ENCODE measurements at regions not wholly inside any gene's neighbourhood (a gene's known extent, or its start where the extent isn't known, plus 50 kb on each side); places are given as distances from the start of the nearest gene placed in this dataset.

DNA sequence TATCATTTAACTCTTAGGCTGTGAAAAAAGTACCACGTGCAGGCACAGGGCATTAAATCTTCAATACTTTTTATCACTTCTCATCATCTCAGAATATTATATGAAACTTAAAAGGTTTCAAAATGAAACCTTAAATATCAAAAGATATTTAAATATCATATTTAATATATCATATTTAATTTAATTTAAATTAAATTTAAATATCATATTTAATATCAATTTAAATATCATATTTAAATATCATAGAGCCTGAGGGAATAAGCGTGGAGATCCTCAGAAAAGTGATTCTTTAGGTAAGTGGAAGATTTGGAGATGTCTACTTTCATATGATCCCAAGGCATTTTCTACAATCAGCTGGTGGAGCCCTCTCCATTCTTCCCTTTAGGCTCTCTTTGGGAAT lies 716.6 kb downstream of the OTOL1 start:
- DNase-seq: no peak

DNA sequence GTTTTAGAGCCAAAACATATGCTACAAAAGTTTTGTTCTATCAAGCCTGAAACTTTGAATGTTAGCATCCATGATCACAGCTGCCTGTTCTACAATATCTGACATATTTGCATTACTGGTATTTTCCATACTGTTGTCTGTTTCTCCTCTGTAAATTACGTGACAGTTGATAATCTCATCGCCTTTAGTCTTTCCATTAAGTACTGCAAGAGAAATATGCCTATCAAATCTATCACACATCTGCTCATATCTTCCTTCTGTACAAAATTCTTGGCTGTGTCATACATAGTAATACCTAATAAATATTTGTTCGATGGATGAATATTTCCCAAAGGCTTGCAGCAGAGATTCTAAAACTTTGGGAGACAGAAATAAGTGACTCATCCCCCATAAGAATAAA lies 717.3 kb downstream of the OTOL1 start:
- DNase-seq: no peak

DNA sequence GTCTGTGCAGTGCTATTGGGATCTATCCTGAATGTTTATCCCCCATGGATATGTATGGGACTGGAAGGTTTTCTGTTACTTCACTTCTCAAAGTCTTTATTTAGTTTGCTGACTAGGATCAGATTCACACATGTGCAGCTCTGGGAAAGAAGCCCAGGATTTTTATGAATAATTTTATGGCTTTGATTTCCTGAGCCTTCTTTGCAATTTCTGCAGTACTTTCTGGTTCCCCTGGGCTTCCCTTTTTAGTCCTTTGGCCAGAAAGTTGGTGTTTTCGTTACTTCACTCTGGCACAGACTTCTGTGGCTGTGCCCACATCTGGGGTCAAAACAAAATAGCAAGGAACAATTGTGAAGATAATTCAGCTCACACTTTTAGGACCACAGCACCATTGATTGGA lies 721.0 kb downstream of the OTOL1 start:
- DNase-seq: no peak

DNA sequence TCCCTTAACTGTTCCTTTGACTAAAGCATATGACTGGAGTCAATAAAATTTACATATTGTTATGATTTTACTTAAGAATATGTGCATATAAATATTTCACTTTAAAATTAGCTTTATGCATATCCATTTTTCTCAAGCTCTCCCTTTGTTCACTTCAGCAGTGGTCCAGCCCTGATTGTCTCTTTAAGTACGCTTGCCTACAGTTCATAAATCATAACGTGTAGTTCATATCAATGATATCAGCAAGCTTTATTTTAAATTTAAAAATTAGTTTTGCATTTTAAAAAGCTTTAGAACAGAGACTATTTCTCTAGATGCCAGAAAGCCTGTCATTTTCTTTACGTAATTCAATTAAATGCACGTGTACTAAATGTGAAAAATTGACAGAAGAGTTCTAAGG lies 721.9 kb downstream of the OTOL1 start:
- DNase-seq: no peak

DNA sequence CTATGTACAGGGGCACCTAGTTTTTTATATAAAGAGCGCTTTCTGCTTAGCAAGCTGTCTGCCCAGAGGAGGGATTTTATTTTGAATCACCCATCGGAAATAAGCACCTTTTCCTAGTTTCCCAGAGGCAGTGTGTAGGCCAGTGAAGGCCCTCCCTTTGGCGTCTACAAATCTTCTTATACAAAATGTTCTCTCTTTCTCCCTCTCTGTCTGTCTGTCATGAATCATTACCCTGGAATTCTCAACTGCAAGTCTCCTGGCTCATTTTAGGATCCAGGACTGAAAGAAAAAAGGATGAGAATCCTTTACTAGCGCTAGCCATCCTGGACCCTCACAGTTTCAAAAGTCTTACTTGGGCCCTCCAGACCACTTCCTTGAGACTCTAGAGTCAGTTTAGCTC lies 728.1 kb downstream of the OTOL1 start:
- no peak for DNase-seq

DNA sequence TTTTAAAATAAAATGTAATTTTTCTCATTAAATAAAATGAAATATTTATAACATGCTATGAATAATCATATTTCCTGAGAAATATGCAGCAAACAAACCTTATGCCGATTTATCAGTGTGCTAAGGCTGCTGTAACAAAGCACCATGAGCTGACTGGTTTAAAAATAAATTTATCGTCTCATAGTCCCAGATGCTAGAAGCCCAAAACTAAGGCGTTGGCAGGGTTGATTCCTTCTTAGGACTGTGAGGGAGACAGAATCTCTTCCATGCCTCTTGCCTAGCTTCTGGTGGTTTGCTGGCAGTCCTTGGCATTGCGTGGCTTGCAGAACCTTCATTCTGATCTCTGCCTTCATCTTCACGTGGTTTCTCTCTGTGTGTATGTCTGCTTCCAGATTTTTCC lies 740.3 kb downstream of the OTOL1 start:
- no peak for DNase-seq

DNA sequence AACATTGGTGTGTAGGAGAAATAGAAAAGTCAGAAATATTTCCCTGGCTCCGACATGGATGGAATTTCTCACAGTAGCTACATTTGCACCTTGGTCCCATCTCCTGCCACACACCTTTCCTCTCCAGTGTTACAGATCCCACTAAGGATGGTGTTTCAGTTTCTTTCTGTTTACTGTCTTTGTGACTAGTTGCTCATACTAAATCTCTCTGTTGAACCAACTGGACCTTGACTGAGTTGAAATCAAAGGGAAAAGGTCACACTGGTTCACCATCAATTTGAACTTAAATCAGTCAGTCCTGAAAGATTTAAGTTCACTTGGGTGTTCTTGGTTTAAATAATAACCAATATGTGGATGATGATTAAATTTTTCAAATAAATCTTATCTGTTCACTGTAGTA lies 754.2 kb downstream of the OTOL1 start:
- DNase-seq: no peak

DNA sequence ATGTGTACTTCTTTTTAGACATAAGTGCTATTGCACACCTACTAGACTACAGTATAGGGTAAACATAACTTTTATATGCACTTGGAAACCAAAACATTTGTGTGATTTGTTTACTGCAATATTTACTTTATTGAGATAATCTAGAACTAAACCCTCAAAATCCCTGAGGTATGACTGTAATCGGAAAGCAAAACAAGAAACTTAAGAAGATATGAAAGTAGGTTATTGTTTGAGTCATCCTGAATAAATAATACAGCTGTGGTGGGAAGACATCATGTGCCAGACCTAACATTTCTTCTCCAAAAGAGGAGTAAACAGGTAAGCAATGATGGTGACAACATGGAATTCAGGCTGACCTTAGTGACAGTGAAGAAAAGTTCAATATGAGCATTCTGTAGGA lies 765.5 kb downstream of the OTOL1 start:
- DNase-seq: no peak

DNA sequence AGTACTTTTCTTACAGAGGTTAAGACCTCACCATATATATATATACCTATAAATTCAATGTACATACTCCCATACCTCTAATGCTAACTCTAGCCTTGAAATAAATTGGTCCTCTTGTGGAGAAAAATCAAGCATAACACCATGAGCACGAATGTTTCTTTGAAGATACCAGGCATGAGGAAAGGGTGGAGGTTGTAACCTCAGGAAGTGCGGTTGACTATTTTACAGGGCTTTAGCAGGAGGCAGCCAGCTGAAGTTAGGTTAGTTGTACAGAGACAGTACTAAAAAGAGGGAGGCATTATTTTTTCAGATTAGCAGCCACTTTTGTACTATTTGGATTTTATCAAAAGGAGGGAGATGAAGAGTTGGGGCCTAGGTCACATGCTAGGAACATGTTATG lies 767.0 kb downstream of the OTOL1 start:
- no peak for DNase-seq

DNA sequence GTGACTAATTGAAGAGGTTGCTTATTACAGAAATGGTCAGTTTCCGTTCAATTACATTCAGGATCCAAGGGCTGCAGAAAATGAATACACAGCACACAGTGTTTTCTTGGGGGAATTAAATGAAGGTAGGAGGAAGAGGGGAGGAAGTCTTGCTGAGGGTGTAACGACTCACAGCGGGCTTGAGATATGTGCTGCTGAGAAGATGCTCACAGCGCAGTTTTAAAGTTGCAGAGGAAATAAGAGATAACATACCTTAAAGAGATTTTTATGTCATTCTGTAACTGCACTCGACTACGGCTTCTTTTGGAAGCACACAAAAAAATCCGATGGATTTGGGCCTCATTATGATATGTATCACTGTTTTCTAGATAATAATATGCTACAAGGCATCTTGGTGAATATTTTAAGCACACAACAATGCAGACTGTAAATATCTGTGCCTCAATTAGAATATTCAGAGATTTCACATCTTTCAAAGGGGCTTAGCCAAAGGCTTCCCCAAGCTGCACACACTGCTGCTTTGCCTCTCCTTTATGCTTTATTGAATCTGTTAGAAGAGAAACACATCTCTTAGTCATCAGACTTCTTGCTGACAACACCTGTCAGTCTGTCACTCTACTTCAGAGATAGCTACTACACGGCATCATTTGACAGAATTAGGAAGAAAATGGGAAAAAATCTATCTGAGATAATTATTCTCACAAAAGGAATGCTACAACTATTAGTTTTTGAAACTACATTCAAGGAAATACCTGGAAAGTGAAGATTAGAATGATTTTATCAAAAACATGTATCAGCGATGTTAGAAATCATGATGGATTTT lies 773.2 kb downstream of the OTOL1 start:
- DNase-seq: no peak

DNA sequence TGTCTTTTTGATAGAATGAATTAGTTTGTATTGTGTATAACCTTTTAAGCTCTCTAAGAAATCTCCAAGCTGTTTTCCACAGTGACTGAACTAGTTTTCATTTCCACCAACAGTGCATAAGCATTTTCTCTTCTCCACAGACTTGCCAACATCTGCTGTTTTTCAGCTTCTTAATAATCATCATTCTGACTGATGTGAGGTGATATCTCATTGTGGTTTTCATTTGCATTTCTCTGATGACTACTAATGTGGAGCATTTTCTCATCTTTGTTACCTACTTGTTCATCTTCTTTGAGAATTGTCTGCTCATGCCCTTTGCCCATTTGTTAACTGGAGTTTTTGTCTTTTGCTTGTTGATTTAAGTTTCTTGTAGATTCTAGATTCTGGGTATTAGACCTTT lies 777.5 kb downstream of the OTOL1 start:
- DNase-seq: no peak

DNA sequence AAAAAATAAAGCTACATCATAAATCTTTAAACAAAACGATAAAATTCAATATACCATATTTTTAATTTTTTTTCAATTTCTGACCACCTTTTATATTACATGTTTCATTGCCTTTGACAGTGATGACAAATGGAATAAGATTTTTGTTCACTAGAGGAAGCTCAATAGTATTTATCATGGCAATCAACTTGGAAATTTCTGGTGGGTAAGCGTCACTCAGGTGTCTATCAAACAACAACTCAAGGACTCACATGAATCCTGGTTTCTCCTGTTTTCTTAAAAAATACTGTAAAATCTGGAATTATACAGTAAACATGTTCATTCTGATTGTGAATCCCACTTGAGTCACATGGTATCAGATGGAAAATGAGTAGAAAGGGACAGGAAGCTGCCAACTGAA lies 782.2 kb downstream of the OTOL1 start:
- DNase-seq: no peak

DNA sequence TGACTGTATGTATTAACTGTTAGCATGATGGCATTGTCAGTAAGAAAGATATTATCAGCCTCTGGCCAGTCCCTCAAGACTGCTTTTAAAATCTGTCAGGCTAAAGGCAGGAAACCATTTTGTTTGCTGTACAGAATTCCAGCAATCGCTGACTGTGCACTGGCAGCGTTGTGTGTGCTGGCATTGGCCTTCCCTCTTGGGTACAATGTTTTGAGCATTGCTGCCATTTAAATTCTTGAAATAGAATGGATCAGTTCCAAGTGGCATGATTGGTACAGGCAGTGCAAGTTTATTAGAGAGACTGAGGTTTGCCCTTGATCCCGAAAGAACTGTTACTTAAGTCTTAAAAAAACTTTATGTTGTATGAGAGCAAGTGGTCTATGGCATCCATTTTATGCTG lies 788.7 kb downstream of the OTOL1 start:
- DNase-seq: no peak

DNA sequence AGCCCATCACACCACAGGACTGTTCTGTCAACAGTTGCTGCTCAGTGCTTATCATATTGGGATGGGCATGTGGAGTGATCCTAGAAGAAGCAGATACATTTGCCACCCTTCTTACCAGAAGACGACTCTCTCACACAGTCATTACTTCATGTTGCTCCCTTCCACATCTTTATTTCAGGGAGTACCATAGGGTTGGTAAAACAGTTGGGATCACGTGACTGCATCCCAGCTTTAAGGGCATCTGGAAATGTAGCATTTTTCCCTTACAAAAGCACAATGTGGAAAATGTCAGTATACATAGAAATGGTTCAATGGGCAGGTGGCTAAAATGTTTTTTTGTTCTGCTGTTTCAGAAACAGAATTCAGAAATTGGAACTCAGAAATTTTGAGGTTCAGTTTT lies 791.0 kb downstream of the OTOL1 start:
- DNase-seq: no peak

DNA sequence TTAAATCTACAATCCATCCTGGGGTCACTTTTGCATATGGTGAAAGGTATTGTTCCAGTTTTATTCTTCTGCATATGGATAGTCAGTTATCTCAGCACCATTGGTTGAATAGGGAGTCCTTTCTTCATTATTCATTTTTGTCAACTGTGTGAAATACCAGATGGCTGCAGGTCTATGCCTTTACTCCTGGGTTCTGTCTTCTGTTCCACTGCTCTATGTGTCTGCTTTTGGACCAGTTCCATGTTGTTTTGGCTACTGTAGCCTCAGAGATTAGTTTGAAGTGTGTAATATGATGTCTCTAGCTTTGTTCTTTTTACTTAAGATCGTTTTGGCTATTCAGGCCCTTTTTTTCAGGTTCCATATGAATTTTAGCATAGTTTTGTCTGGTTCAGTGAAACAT lies 795.8 kb downstream of the OTOL1 start:
- DNase-seq: no peak

DNA sequence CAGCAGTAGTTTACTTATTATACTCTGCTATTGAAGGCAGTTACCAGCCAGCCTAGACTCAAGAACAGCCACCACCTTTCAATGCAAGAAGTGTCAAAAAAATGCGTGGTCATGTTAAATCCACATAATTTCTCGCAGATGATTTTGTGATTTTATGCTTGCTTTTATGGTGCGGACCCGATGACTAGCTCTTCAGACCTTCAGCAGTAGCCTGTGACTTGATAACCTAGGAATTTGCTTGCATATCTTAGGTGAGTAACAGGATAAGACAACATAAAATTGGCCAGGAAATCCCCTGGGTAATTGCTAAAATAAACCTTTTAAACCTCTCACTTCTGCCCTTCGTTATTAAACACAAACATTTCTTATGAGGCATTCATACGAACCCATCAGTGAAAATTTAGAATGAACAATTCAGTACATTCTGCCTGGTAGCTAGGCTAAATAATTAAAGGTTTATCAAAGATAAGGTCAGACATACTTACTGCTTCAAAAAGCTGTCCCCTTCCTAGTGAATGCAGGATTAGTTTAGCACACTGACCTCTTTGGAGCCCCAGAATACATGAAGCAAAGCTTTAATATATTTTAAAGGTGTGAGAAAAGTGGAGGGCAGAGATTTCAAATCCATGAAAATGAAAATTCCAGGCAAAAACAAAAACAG lies 798.8 kb downstream of the OTOL1 start:
- DNase-seq: no peak

DNA sequence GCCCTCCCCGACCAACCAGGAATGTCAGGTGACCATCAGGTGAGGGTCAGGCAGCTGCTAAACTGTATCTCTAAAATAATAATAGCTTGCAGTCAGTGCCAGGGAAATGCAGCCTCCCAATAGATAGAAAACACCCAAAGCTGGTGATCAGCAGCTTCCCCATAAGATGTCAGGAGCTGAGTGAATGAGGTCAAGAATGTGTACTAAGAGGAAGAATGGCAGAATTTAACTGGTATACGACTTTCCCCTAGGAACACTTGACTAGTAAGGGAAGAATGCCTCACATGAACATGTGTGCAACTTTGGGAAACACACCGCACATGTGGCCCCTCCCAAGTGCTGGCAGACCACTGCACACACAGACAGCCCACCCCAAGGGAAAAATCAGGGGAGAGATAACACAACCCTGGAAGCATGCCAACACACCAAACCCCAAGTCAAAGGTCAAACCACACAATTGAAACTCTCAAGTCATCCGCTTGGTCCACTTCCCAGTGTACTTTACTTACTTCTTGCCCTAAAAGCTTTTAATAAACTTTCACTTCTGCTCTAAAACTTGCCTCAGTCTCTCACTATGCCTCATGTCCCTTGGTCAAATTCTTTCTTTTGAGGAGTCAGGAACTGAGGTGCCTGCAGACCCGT lies 806.5 kb downstream of the OTOL1 start:
- DNase-seq: no peak

DNA sequence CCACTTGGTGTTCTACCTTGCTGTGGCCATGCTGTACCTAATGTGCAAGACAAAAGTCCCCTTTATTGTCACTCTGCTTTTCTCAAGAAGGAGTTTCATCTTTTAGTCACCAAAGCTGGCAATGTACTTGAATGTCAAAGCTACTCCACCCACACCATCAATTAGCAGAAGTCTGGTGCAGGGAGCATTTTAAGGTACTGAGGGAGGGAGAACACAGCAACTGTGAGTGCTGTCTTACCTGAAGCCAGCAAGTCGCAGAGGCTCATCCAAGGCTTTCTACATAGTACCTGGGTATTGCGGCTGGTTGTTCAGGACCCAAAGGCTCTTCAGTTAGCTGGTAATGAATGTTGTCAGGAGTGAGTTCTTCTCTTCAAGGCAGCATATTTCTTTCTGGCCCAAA lies 820.4 kb downstream of the OTOL1 start:
- DNase-seq: no peak

DNA sequence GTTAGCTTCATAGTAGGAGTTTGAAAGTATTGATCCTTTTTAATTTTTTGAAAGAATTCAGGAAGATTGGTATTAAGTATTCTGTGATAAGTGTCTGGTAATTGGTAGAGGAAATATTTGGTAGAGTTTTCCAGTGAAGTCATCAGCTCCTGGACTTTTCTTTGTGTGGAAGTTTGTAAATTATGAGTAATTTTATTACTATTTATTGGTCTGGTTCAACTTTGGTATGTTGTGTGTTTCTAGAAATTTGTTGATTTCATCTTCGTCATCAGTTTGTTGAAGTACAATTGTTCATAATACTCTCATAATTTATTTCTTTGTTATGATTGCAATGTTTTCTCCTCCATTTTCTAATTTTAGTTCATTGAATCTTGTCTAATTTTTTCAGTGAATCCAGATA lies 832.0 kb downstream of the OTOL1 start:
- no peak for DNase-seq

DNA sequence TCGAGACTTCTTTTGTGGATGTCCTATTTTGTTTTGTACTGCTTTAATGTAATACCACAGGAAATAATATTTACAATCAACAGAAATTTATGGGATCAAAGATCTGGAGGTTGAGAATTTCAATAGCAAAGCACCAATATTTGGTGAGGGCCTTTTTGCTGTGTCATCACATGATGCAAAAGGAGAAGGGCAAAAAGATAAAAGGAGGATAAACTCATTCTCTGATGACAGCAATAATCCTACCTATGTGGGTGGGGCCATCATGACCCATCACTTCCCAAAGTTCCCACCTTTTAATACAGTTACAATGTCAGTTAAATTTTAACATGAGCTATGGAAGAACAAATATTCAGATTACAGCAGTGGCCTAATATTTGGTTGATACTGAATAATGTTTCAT lies 832.9 kb downstream of the OTOL1 start:
- DNase-seq: no peak

DNA sequence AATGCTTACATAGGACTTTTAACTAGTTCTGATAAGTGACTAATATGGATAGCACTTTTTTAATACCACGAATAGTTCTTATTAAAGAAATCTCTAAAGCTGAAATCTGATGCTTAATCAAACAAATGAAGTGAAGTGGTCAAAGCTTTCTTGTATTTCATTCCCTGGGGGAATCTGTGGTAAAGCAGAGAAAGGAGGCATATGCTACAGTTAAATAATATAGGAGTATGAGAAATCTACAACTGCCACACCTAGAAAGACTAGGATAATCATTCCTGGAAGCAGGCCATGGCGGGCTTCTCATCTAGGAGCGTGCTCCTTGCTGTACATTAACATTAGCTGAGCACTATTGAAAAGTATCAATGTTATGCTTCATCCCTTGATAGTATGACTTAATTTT lies 835.7 kb downstream of the OTOL1 start:
- no peak for DNase-seq

DNA sequence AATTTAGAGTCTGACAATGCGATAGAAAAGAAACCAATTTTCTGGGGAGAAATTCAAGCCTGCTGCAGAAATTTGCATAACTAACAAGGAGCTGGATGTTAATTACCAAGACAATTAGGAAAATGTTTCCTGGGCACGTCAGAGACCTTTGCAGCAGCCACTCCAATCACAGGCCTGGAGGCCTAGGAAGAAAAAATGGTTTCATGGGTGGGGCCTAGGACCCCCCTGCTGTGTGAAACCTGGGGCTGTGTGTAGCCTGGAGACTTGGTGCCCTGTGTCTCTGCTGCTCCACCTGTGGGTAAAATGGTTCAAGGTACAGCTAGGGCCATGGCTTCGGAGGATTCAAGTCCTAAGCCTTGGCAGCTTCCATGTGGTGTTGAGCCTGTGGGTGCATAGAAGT lies 837.9 kb downstream of the OTOL1 start:
- DNase-seq: no peak

DNA sequence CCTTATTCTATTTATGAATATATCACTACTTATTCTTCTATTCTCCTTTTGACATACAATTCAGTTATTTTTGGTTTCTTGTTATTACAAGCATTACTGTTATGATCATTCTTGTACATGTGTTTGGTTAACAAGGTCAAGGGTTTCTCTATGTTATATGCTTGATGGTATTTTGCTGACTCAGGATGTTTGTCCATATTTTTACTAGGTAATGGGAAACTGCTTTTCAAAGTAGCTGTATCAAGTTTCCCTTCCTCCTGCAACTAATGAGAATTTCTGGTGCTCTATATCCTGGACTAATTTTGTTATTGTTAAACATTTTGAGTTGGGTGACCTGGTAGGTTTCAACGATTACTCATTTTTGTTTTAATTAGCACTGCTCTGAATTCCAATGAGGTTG lies 841.0 kb downstream of the OTOL1 start:
- DNase-seq: no peak

DNA sequence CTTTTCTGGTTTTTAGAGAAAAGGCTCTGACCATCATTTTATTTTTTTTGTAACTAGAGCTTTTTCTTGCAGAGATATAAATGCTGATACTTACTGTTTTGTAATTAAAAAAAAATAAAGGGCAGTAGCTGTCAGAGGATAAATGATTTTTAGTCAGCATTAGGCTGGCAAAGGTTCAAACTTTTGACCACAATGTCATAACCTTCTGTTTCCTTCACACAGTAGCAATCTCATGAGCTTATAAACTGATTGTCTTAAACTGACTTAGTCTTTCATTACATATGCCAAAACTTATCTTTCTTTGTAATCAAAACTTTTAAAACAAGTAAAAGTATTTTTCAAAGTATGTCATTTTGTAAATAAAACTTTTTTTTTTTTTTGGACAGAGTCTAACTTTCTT lies 841.9 kb downstream of the OTOL1 start:
- no peak for DNase-seq

Measured in activated CD4-positive, alpha-beta T cell treated with anti-CD3 and anti-CD28 coated beads, Interleukin-2, Interleukin-6, amounts not matched to agents 100 ng/mL and 50 ng/mL, durations not matched to agents 16 hours and 8 hours (primary cell).